ENCODE measurements at regions not wholly inside any gene's neighbourhood (a gene's known extent, or its start where the extent isn't known, plus 50 kb on each side); places are given as distances from the start of the nearest gene placed in this dataset.

DNA sequence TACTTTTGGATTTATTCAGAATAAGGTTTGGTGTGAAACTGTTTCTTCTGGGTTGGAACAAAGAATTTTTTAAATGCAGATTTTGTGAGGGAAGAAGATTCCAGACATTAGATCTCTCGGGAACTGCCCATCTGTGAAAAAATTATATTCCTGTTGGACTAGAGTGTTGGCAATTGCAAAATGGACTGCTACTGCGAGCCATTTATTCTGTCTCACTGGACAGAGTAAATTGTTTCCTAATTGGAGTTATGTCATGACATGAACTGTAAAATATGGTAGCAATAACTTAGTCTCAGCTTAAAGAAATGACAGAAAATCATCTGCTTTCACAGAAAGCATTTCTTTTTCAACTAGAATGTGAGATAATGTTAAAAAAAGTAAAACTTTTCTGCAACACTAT, 86.0 kb upstream of the MYCBP2 start:
- in situ Hi-C loops (cut with MboI) = no loop called here
- DNase-seq (ENCODE audit: extremely low read depth in 1 of 4, low spot score in 3 of 4) (no peak), FAIRE-seq (no peak), ATAC-seq (no peak)
- no peak overlapping the region for H3K9ac ChIP-seq (ENCODE audit: insufficient read depth in 1 of 2, low read depth in 2 of 2, low read length in 2 of 2)
- H3K4me3 ChIP-seq = no peak overlapping the region
- no peak overlapping the region for H2AFZ ChIP-seq (ENCODE audit: low read depth, low read length)
- no peaks in the 10 kb centered on the region for H3K27me3 ChIP-seq (ENCODE audit: control insufficient read depth in 2 of 2, insufficient read depth in 2 of 2, low read length in 2 of 2)
- H4K20me1 ChIP-seq (replicated peaks; ENCODE audit: control insufficient read depth, insufficient read depth, low read length) = no peaks in the 10 kb centered on the region; the same call in 1 of the 2 replicates
- no peak overlapping the region for H3K27ac ChIP-seq (ENCODE audit: extremely low read depth, low read depth, low read length)
- WGBS (ENCODE audit: insufficient coverage, low coverage, missing lambda C conversion rate) = 0% methylated on average over 2 of the region's 2 CpGs
- no peaks in the 10 kb centered on the region for H3K9me3 ChIP-seq (replicated peaks; ENCODE audit: control insufficient read depth, insufficient read depth, low read depth, low read length)
- TF ChIP-seq NR1H2 (CRISPR knock-in tag; IDR thresholded peaks at IDR 0.05) (no peak), ETV5 (CRISPR knock-in tag; IDR thresholded peaks at IDR 0.05; ENCODE audit: low read depth) (no peak), ZNF311 (CRISPR knock-in tag; IDR thresholded peaks at IDR 0.05) (no peak), ESRRB (CRISPR knock-in tag; IDR thresholded peaks at IDR 0.05; ENCODE audit: borderline replicate concordance) (no peak)
- TF ChIP-seq, protein P1, sequence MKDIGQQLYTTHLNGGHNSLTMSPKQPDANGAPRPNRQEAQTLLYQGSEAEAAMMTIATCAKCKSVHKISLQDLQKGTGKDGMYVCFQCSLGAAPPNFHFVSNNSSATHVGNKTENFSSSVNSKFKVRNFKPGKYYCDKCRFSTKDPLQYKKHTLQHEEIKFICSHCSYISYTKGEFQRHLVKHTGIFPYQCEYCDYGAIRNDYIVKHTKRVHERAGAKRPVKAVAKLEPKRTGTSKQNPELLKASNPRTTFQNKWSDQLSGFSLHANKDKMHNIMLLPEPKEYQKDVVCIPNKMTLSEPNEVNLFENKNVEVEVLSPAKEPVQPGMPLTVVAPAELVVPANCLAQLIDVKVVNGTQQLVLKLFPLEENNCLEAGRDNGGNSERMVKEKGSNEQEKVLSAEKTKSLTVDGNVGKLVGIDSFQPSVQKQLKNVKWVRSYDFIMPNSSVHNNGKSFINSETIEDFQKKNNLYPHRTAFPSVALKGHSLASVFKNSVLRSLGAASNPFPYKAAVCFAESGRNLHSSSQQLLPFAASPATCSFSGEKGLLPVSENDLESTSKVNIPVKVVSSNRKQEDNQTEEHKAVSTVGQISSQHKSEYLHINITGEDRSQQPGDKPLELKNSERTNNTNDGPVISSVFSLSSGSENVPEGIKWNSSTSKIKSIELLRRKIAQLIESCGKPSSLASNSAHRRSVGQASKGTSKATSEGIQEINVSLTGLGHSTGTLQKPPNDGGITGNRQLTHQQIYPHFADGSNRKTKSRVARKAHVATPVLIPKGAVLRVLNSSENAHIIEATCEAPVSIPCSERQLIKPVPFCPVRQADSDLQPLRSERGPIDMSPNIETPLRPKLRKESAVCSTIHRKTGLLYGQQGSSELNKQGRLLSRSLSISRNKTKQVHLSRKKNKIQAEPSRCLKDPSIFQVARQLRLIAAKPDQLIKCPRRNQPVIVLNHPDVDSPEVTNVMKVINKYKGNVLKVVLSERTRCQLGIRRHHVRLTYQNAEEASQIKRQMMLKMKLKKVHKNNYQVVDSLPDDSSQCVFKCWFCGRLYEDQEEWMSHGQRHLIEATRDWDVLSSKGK (CRISPR knock-in tag; IDR thresholded peaks at IDR 0.05) = no peak
- ChIA-PET POLR2A (no interaction called here), CTCF (ENCODE audit: low intra/inter-chr PET ratio) (no interaction called here)
- BruUV-seq (replicated peaks) = no TSS peak
- intact Hi-C loops (cut with micrococcal nuclease) = no loop called here
- no peaks in the 10 kb centered on the region for H3K36me3 ChIP-seq (ENCODE audit: control insufficient read depth, insufficient read depth, low read length)
- no peaks in the 10 kb centered on the region for H3K4me1 ChIP-seq (replicated peaks in 1 of 2; ENCODE audit: control insufficient read depth in 2 of 2, insufficient read depth in 2 of 2, low read length in 2 of 2)
- no peaks in the 10 kb centered on the region for H3K79me2 ChIP-seq (ENCODE audit: control insufficient read depth, insufficient read depth, low read length)
- H3K4me2 ChIP-seq (ENCODE audit: insufficient read depth, low read length) = no peak overlapping the region
- no peaks in the 10 kb centered on the region for H3K9me1 ChIP-seq (ENCODE audit: control insufficient read depth, insufficient read depth, low read length)

Measured in K562 (cell line).